GM12878 (cell line): ENCODE measurements at regions not wholly inside any gene's neighbourhood (a gene's known extent, or its start where the extent isn't known, plus 50 kb on each side); places are given as distances from the start of the nearest gene placed in this dataset.
A peak's percentile ranks its signal among the peaks of the same experiment; 100 is the strongest.

Experiments used
- ATAC-seq: fragments of 200-7000 bp; cut with Tn5 transposase; 3 replicates; pipeline ENCODE4 v1.9.1; 2020; ENCODE audit warnings: mild to moderate bottlenecking, moderate library complexity
- BruUV-seq: library from RNA; stranded (reverse); fragments of 400-500 nt; replicated peaks from 2 replicates; lab custom pipeline; 2021; lab: Mats Ljungman, UMichigan
- CTCF ChIA-PET: fragments of 300-600 bp; sonication (Branson Sonifier 250); formaldehyde crosslinking; extraction: SDS; loops from one replicate; lab custom pipeline; 2021; ENCODE audit warnings: inconsistent platforms; lab: Yijun Ruan, JAX
- POLR2A ChIA-PET: fragments of 350-600 bp; formaldehyde crosslinking; extraction: SDS; loops from one replicate; lab custom pipeline; 2021; ENCODE audit warnings: inconsistent platforms; lab: Charles Lee
- RAD21 ChIA-PET: fragments of 300-600 bp; sonication (Branson Sonifier 250); formaldehyde crosslinking; loops from one replicate; lab custom pipeline; 2023; ENCODE audit warnings: antibody characterized with exemption; ENCODE audit not compliant: unreplicated experiment; lab: Charles Lee
- SMC1A ChIA-PET: fragments of 300-600 bp; sonication (Branson Sonifier 250); formaldehyde crosslinking; loops from one replicate; lab custom pipeline; 2023; ENCODE audit not compliant: unreplicated experiment, uncharacterized antibody; lab: Charles Lee
- DNase-seq: peaks from one replicate; pipeline ENCODE4 v3.0.0-alpha.2; 2011; ENCODE audit warnings: low read depth, low spot score
- FAIRE-seq: peaks from 3 replicates; lab custom pipeline; 2011; peaks lifted over from hg19 to GRCh38; lab: Jason Lieb, UNC
- H2AFZ ChIP-seq: 2 replicates; pipeline ENCODE4 v1.6.0; 2011; ENCODE audit warnings: low read depth, low read length, control low read depth; ENCODE audit not compliant: control insufficient read depth
- H3K27ac ChIP-seq: 2 replicates; pipeline ENCODE4 v1.5.1; 2011; ENCODE audit warnings: control low read depth; ENCODE audit not compliant: control insufficient read depth, insufficient read depth
- H3K27me3 ChIP-seq, 2 experiments: replicated peaks in 1 of 2; 2 replicates each; pipeline versions ENCODE4 v1.6.0 to v1.6.1; 2011; ENCODE audit warnings: low read length in 1 of 2; ENCODE audit not compliant: control insufficient read depth in 2 of 2, insufficient read depth in 2 of 2
- H3K36me3 ChIP-seq, 2 experiments: 2 replicates each; pipeline ENCODE4 v1.5.1; 2011; ENCODE audit warnings: low read length in 1 of 2; ENCODE audit not compliant: control insufficient read depth in 2 of 2, insufficient read depth in 2 of 2
- H3K4me1 ChIP-seq: 2 replicates; pipeline ENCODE4 v1.6.1; 2011; ENCODE audit warnings: mild to moderate bottlenecking, low read length, moderate library complexity, mixed read lengths; ENCODE audit not compliant: control insufficient read depth, insufficient read depth
- H3K4me2 ChIP-seq: 2 replicates; pipeline ENCODE4 v1.6.0; 2011; ENCODE audit warnings: control low read depth; ENCODE audit not compliant: control insufficient read depth, insufficient read depth
- H3K4me3 ChIP-seq: fragments of 200-600 bp; sonication (generic); 2 replicates; pipeline ENCODE4 v1.5.1; 2016
- H3K79me2 ChIP-seq: 2 replicates; pipeline ENCODE4 v1.6.0; 2011; ENCODE audit warnings: low read length; ENCODE audit not compliant: control insufficient read depth, insufficient read depth
- H3K9ac ChIP-seq: 2 replicates; pipeline ENCODE4 v1.8.0; 2011; ENCODE audit warnings: low read length, control low read depth, mixed read lengths; ENCODE audit not compliant: control insufficient read depth, insufficient read depth
- H3K9me3 ChIP-seq: replicated peaks from 3 replicates; pipeline ENCODE4 v1.5.1; 2011; ENCODE audit warnings: mild to moderate bottlenecking, low read length; ENCODE audit not compliant: control insufficient read depth, insufficient read depth
- H4K20me1 ChIP-seq: 2 replicates; pipeline ENCODE4 v1.6.0; 2011; ENCODE audit not compliant: control insufficient read depth, insufficient read depth
- ATF7 ChIP-seq: fragments of 450-650 bp; IDR thresholded peaks from 2 replicates; pipeline ENCODE4 v1.6.1; 2016; ENCODE audit warnings: low read depth, mild to moderate bottlenecking
- BRCA1 ChIP-seq: IDR thresholded peaks from 2 replicates; pipeline ENCODE4 v1.6.1; 2011; ENCODE audit warnings: low read depth, low read length, improper control_type of control experiment
- NR2F1 ChIP-seq: fragments of 450-650 bp; conservative IDR thresholded peaks from 2 replicates; pipeline ENCODE4 v1.6.1; 2017; ENCODE audit warnings: mild to moderate bottlenecking
- RAD51 ChIP-seq: fragments of 450-650 bp; IDR thresholded peaks from 2 replicates; pipeline ENCODE4 v1.6.1; 2016; ENCODE audit warnings: moderate library complexity, mild to moderate bottlenecking, inconsistent platforms
- TCF3 ChIP-seq: IDR thresholded peaks from 2 replicates; pipeline ENCODE4 v1.6.1; 2012; ENCODE audit warnings: low read depth, mild to moderate bottlenecking, low read length, borderline replicate concordance; ENCODE audit not compliant: insufficient read depth
- WGBS: methylation state at CpG from one replicate; pipeline ENCODE4 v1.1.6; 2016; ENCODE audit warnings: low lambda C conversion rate; ENCODE audit not compliant: insufficient replicate concordance, insufficient coverage; ENCODE audit errors: missing lambda C conversion rate; 5-methylcytosine and 5-hydroxymethylcytosine counted together
- in situ Hi-C: fragments of 300-500 bp; cut with MboI; formaldehyde crosslinking; loops from 9 replicates; pipeline ENCODE4 v1.14.3; 2018; ENCODE audit warnings: mixed read lengths
- intact Hi-C: fragments of 100-400 bp; cut with micrococcal nuclease; formaldehyde crosslinking; loops from one replicate; pipeline ENCODE4 v1.14.2; 2022; ENCODE audit not compliant: unreplicated experiment
- TF ChIP-seq, protein P1 (sequence below): IDR thresholded peaks from 2 replicates; pipeline ENCODE4 v1.6.1; 2012; ENCODE audit warnings: mild to moderate bottlenecking, low read depth, low read length

DNA sequence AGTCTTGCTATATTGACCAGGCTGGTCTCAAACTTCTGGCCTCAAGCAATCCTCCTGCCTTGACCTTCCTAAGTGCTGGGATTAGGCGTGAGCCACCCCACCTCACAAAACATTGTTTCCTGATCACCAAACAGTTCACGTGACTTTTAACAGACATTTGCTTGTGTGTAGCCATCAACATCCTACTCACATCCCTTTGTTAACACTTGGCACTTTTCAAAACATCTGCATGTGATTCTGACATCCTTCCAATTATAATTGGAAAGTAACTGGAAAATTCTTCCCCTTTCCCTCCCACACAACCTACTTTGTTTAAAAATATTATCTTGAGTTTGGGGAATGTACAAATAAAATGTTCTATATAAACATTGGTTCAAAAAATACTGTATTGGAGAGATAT lies 317.9 kb downstream of the PCNX1 start:
- Histone ChIP-seq H3K36me3 (no peaks in the 10 kb centered on the region), H3K9ac (no peak overlapping the region), H3K4me2 (no peak overlapping the region), H3K79me2 (no peaks in the 10 kb centered on the region), H3K27me3 (no peaks in the 10 kb centered on the region), H3K27ac (no peak overlapping the region), H2AFZ (no peak overlapping the region), H3K4me3 (no peak overlapping the region), H4K20me1 (no peaks in the 10 kb centered on the region), H3K9me3 (no peaks in the 10 kb centered on the region), H3K4me1 (no peaks in the 10 kb centered on the region)
- no TSS peak for BruUV-seq
- POLR2A ChIA-PET = no interaction called here
- TF ChIP-seq BRCA1 (no peak), TCF3 (no peak)
- ATAC-seq (no peak), DNase-seq (no peak), FAIRE-seq (no peak)
- in situ Hi-C loops = no loop called here
- RAD21 ChIA-PET = no interaction called here
- CTCF ChIA-PET = no interaction called here
- WGBS = 46% methylated on average over 2 of the region's 2 CpGs
- intact Hi-C loops = no loop called here
- SMC1A ChIA-PET = no interaction called here

DNA sequence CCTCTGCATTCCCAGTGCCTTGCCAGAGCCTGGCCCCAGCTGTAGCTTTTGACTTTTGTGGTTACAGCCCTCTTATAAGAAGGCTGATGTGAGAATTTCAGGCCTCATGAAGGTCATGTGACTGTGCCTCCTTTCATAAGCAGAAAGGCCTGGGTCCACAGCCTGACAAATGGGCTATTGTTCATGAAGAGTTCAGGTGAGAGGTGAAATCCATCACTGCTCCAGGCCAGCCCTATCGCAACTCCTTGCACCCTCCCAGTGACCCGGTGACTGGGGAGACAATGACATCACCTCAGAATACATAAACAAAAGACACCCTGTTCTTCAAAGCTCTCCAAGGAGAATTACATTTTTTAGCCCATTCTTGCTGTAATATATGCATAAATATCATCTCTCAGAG lies 321.5 kb downstream of the PCNX1 start:
- no peaks in the 10 kb centered on the region for H3K27me3 ChIP-seq
- no peak overlapping the region for H3K4me2 ChIP-seq
- no peak; the same call in 1 of the 3 replicates for ATAC-seq
- in situ Hi-C loops = no loop called here
- WGBS = 71% methylated on average over 2 of the region's 2 CpGs
- CTCF ChIA-PET = interaction anchor here (0.6 to 1.5 kb wide), 3 partner anchors 86 to 218 kb away, joined by 3 to 4 read pairs (median 3); no protein-coding TSS in a partner anchor
- BruUV-seq = no TSS peak
- H3K79me2 ChIP-seq = no peaks in the 10 kb centered on the region
- H2AFZ ChIP-seq = no peak overlapping the region
- RAD21 ChIA-PET = interaction anchor here (0.7 to 1.5 kb wide), 2 partner anchors 92 to 96 kb away, joined by 3 to 5 read pairs; partner anchors contain the start of gene SIPA1L1
- no peak for DNase-seq
- no peak overlapping the region for H3K27ac ChIP-seq
- H3K36me3 ChIP-seq = no peaks in the 10 kb centered on the region
- no peak overlapping the region for H3K4me3 ChIP-seq
- no peak overlapping the region for H3K9ac ChIP-seq
- intact Hi-C loops = no loop called here
- SMC1A ChIA-PET = interaction anchor here (0.8 to 1.4 kb wide), 3 partner anchors 11 to 274 kb away, joined by 3 to 4 read pairs (median 4); no protein-coding TSS in a partner anchor
- no peaks in the 10 kb centered on the region for H3K9me3 ChIP-seq
- POLR2A ChIA-PET = interaction anchor here (0.6 to 1.3 kb wide), 2 partner anchors 45 to 527 kb away, joined by 4 read pairs; no protein-coding TSS in a partner anchor
- H3K4me1 ChIP-seq = no peaks in the 10 kb centered on the region
- no peak for FAIRE-seq
- no peaks in the 10 kb centered on the region for H4K20me1 ChIP-seq
- TF ChIP-seq ATF7 (peak; percentile 74), NR2F1 (0 out of 2 replicates have a peak, but pooled peaks have one; percentile 21), RAD51 (peak; percentile 69; the same call in 1 of the 2 replicates)
- TF ChIP-seq, protein P1, sequence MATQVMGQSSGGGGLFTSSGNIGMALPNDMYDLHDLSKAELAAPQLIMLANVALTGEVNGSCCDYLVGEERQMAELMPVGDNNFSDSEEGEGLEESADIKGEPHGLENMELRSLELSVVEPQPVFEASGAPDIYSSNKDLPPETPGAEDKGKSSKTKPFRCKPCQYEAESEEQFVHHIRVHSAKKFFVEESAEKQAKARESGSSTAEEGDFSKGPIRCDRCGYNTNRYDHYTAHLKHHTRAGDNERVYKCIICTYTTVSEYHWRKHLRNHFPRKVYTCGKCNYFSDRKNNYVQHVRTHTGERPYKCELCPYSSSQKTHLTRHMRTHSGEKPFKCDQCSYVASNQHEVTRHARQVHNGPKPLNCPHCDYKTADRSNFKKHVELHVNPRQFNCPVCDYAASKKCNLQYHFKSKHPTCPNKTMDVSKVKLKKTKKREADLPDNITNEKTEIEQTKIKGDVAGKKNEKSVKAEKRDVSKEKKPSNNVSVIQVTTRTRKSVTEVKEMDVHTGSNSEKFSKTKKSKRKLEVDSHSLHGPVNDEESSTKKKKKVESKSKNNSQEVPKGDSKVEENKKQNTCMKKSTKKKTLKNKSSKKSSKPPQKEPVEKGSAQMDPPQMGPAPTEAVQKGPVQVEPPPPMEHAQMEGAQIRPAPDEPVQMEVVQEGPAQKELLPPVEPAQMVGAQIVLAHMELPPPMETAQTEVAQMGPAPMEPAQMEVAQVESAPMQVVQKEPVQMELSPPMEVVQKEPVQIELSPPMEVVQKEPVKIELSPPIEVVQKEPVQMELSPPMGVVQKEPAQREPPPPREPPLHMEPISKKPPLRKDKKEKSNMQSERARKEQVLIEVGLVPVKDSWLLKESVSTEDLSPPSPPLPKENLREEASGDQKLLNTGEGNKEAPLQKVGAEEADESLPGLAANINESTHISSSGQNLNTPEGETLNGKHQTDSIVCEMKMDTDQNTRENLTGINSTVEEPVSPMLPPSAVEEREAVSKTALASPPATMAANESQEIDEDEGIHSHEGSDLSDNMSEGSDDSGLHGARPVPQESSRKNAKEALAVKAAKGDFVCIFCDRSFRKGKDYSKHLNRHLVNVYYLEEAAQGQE = no peak
